Stimulated activated memory B cell treated with anti-CD40 and anti-IgM and Interleukin-4, amounts not matched to agents 10 μg/mL and 1 μg/mL and 100 μg/mL, for 72 hours (primary cell): ENCODE measurements at regions not wholly inside any gene's neighbourhood (a gene's known extent, or its start where the extent isn't known, plus 50 kb on each side); places are given as distances from the start of the nearest gene placed in this dataset.
A peak's percentile ranks its signal among the peaks of the same experiment; 100 is the strongest.
"Not testable (repeated sequence)": the region's sequence is repeated elsewhere in the genome, so short reads cannot be mapped to it uniquely, and the experiment has no call there.

Source experiments
- ATAC-seq: fragments of 150-1000 bp; cut with Tn5 transposase; 2 replicates; pipeline ENCODE4 v1.10.0; 2021
- H3K27ac Mint-ChIP-seq: one replicate; pipeline ENCODE4 v1.8.0; 2022; ENCODE audit warnings: mild to moderate bottlenecking, mixed read lengths
- H3K27me3 Mint-ChIP-seq: one replicate; pipeline ENCODE4 v1.8.0; 2022; ENCODE audit warnings: mixed read lengths
- H3K36me3 Mint-ChIP-seq: one replicate; pipeline ENCODE4 v1.8.0; 2022; ENCODE audit warnings: mixed read lengths
- H3K4me1 Mint-ChIP-seq: one replicate; pipeline ENCODE4 v1.8.0; 2022; ENCODE audit warnings: mixed read lengths
- H3K4me3 Mint-ChIP-seq: one replicate; pipeline ENCODE4 v1.8.0; 2022; ENCODE audit warnings: mild to moderate bottlenecking, moderate library complexity, mixed read lengths
- H3K9me3 Mint-ChIP-seq: one replicate; pipeline ENCODE4 v1.8.0; 2022; ENCODE audit warnings: mixed read lengths

DNA sequence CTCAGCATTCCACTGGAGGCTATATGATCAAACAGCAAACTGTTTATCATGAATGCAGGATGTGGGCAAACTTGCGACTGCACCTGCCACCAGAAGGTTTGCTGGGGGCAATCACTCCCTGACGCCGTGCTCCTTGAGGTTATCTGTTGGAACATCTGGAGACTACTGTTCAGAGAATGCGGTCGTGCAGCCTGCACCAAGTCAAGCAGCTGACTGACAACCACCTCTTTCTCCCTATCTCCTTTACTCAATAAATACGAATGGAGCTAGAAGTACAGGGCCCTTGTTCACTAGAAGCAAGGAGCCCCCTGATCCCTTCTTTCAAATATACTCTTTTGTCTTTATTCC, 2101.2 kb downstream of the TP53TG3F start:
- no peaks in the 10 kb centered on the region for H3K27me3 Mint-ChIP-seq
- H3K4me1 Mint-ChIP-seq = no peaks in the 10 kb centered on the region
- H3K9me3 Mint-ChIP-seq = no peaks in the 10 kb centered on the region
- no peak overlapping the region for H3K27ac Mint-ChIP-seq
- ATAC-seq = no peak
- no peak overlapping the region for H3K4me3 Mint-ChIP-seq
- H3K36me3 Mint-ChIP-seq = no peaks in the 10 kb centered on the region

DNA sequence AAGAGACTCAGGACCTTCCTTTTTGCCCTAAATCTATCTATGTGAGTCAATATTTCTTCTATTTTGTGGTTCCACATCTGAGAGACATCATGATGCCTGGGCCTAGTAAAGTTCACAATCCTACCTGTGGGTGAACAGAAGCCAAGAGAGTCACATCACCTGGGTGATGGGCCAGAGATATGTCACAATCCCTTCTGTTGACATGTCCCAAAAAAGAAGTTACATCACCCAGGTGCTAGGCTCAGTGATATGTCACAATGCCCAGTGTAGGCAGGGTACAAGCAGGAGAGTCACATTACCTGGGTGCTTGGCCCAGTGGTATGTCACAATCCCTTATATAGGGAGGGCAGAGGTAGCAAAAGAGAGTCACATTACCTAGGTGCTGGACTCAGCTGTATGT, 2101.9 kb downstream of the TP53TG3F start:
- H3K4me1 Mint-ChIP-seq = no peaks in the 10 kb centered on the region
- ATAC-seq = no peak
- H3K4me3 Mint-ChIP-seq = no peak overlapping the region
- no peaks in the 10 kb centered on the region for H3K9me3 Mint-ChIP-seq
- H3K36me3 Mint-ChIP-seq = no peaks in the 10 kb centered on the region
- H3K27me3 Mint-ChIP-seq = no peaks in the 10 kb centered on the region
- no peak overlapping the region for H3K27ac Mint-ChIP-seq

DNA sequence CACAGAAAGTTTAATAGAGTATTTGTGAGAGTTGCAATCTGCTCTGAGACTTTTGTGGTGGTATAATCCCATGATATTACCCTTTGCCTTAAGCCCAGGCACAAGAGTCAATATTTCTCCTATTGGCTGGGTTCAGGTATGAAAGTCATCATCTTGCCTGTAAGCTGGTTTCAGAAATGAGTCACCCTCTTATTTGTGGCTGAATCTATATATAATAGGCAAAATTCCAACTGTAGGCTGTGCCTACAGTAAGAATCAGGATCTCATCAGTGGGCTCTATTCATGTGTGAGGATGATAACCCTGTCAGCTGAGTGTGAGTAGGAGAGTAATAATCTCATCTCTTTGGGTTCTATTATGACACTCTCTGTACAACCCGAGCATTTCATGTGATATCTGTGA, 2103.1 kb downstream of the TP53TG3F start:
- Mint-ChIP-seq H3K36me3 (no peaks in the 10 kb centered on the region), H3K4me1 (no peaks in the 10 kb centered on the region), H3K27ac (no peak overlapping the region), H3K9me3 (no peaks in the 10 kb centered on the region), H3K27me3 (no peaks in the 10 kb centered on the region), H3K4me3 (no peak overlapping the region)
- no peak for ATAC-seq

DNA sequence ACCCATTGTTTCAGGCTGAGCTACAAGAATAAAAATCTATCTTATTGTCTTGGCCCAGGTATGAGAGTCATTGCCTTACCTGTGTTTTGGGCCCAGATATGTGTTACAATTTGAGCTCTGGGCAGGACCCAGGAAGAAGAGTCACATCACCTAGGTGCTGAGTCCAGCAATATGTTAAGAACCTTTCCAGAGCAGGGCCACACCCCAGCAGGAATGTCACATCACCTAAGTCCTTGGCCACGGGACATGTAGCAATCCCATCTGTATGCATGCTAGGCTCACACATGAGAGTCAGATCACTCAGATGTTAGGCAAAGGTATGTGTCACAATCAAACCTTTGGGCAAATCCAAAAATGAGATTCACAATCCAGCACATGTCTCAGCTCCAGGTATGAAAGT, 2103.5 kb downstream of the TP53TG3F start:
- Mint-ChIP-seq H3K36me3 (no peaks in the 10 kb centered on the region), H3K4me1 (no peaks in the 10 kb centered on the region), H3K4me3 (no peak overlapping the region), H3K27ac (no peak overlapping the region), H3K9me3 (no peaks in the 10 kb centered on the region), H3K27me3 (no peaks in the 10 kb centered on the region)
- ATAC-seq = no peak

DNA sequence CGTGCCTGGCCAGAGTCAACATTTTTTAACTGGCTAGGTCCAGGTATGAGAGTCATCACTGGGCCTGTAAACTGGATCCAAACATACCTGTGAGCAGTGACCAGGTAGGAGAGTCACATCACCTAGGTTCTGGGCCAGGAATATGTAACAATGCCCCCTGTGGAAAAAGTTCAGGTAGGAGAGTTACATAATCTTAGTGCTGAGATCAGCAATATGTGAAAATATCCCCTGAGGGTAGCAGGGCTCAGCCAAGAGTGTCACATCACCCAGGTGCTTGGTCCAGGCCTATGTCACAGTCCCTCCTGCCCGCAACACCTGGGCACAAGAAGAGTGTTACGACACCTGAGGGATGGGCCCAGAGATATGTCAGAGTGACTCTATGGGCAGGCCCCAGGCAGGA, 2104.7 kb downstream of the TP53TG3F start:
- H3K9me3 Mint-ChIP-seq = no peaks in the 10 kb centered on the region
- no peak overlapping the region for H3K4me3 Mint-ChIP-seq
- no peak for ATAC-seq
- H3K4me1 Mint-ChIP-seq = no peaks in the 10 kb centered on the region
- no peaks in the 10 kb centered on the region for H3K27me3 Mint-ChIP-seq
- no peaks in the 10 kb centered on the region for H3K36me3 Mint-ChIP-seq
- H3K27ac Mint-ChIP-seq = no peak overlapping the region

DNA sequence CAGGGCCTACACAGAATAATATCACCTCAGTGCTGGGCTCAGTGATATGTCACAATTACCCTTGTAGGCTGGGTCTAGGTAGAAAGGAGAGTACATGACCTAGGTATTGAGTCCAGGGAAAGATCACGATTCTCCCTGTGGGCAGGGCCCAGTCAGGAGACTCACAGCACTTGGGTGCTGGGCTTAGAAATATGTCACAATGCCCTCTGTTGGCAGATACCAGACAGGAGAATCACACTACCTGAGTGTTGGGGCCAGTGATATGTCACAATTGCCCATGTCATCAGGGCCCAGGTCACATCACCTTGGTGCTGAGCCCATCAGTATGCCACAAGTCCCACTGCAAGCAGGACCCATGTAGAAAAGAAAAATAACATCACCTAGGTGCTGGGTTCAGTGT, 2105.5 kb downstream of the TP53TG3F start:
- Mint-ChIP-seq H3K9me3 (no peaks in the 10 kb centered on the region), H3K4me1 (no peaks in the 10 kb centered on the region), H3K27me3 (no peaks in the 10 kb centered on the region), H3K36me3 (no peaks in the 10 kb centered on the region), H3K4me3 (no peak overlapping the region), H3K27ac (no peak overlapping the region)
- ATAC-seq = no peak

DNA sequence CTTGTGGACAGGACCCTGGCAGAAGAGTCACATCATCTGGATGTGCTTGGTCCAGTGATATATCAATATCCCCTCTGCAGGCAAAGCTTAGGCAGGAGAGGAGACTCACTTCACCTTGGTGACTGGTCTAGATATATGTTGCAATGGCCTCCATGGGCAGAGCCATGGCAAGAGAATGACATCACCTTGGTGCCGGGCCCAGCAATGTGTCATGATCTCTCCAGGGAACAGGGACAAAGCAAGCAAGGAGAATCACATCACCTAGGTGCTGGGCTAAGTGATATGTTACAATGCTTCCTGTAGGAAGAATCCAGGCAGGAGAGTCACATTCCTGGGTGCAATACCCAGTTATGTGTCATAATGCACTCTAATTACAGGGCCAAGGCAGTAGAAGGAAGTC, 2106.2 kb downstream of the TP53TG3F start:
- no peaks in the 10 kb centered on the region for H3K4me1 Mint-ChIP-seq
- no peaks in the 10 kb centered on the region for H3K36me3 Mint-ChIP-seq
- H3K27me3 Mint-ChIP-seq = no peaks in the 10 kb centered on the region
- H3K4me3 Mint-ChIP-seq = no peak overlapping the region
- ATAC-seq = no peak
- H3K9me3 Mint-ChIP-seq = no peaks in the 10 kb centered on the region
- H3K27ac Mint-ChIP-seq = no peak overlapping the region

DNA sequence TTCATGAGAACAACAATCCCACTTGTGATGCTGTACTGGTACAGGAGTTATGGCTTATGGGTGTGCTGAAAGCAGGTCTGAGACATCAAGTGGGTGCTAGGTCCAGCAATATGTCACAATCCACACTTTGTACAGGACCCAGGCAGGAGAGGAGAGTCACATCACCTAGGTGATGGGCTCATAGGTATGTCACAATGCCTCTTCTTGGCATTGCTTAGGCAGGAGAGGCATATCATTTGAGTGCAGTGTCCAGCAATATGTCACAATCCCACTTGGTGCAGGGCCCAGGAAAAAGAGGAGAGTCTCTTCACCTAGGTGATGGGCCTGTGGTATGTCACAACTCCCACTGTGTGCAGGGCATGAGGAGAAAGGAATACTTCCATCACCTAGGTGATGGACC, 2110.0 kb downstream of the TP53TG3F start:
- Mint-ChIP-seq H3K4me3 (no peak overlapping the region), H3K36me3 (no peaks in the 10 kb centered on the region), H3K9me3 (peaks cover 8% of the 10 kb centered on the region), H3K27ac (no peak overlapping the region), H3K27me3 (no peaks in the 10 kb centered on the region), H3K4me1 (no peaks in the 10 kb centered on the region)
- ATAC-seq = no peak

DNA sequence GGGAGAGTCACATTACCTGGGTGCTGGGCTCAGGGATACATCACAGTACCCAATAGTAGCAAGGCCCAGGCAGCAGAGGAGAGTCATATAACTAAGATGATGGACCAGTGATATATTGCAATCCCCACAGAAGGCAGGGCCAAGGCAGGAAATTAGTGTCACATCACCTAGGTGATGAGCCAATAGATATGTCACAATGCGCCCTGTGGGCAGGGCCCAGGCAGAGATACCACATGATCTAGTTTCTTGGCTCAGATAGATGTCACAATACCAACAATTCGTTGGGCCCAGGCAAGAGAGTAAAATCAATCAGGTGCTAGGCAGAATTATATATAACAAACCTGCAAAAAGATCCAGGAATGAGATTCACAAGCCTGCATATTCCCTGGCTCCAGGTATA, 2111.5 kb downstream of the TP53TG3F start:
- Mint-ChIP-seq H3K9me3 (peaks cover 13% of the 10 kb centered on the region), H3K4me3 (no peak overlapping the region), H3K27me3 (no peaks in the 10 kb centered on the region), H3K27ac (no peak overlapping the region), H3K4me1 (no peaks in the 10 kb centered on the region), H3K36me3 (no peaks in the 10 kb centered on the region)
- ATAC-seq = no peak

DNA sequence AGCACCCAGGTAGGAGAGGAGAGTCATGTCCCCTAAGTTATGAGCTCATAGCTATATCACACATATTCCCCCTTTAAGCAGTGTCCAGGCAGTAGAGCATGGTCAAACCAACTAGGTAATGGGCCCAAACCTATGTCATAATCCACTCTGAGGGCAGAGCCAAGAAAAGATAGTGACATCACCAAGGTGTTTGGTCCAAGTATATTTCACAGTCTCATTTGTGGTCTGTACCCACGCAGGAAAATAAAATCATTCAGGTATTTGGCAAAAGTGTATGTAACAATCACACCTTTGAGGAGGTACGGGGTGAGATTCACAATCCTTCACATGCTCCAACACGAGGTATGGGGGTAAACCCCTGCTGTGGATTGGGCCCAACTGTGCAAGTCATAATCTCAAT, 2112.8 kb downstream of the TP53TG3F start:
- Mint-ChIP-seq H3K4me3 (no peak overlapping the region), H3K4me1 (no peaks in the 10 kb centered on the region), H3K27me3 (no peaks in the 10 kb centered on the region), H3K27ac (no peak overlapping the region), H3K36me3 (no peaks in the 10 kb centered on the region), H3K9me3 (peaks cover 17% of the 10 kb centered on the region)
- no peak for ATAC-seq

DNA sequence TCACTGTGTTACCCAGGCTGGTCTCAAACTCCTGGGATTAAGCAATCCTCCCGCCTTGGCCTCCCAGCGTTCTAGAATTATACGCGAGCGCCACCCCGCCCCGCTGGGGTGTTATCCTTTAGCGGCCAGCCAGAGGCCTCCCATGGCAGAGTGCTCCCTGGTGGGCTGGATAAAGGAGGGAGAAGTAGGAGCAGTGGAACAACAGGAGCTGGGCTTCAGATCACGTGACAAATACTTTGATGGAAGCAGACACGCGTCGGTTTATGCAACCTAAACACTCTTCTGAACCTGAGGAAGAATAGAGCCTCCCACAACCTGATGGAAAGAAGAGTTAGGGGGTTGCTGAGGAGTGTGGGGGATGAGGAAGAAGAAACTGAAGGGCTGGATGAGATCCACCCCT, 2114.0 kb downstream of the TP53TG3F start:
- no peaks in the 10 kb centered on the region for H3K27me3 Mint-ChIP-seq
- H3K27ac Mint-ChIP-seq = no peak overlapping the region
- H3K9me3 Mint-ChIP-seq = peaks cover 17% of the 10 kb centered on the region
- H3K4me1 Mint-ChIP-seq = no peaks in the 10 kb centered on the region
- no peaks in the 10 kb centered on the region for H3K36me3 Mint-ChIP-seq
- ATAC-seq = no peak
- H3K4me3 Mint-ChIP-seq = no peak overlapping the region

DNA sequence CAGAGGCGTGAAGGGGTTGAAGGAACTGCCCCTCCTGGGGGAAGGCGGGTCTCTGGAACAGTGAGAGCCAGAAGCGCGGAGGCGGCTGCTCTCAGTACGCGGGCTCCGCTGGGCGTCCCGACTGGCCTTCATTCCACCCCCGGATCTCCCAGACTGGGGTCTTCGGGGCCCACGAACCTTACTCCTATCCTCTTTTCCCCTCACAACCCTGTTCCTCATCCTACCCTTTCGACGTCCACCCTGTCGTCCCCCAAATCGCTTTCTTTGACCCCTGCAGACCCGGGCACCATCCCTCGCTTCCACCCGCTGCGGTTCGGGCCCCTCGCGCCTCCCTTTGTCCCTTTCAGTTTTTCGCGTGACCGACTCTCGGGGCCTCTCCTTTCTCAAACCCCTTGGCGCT, 2114.6 kb downstream of the TP53TG3F start:
- no peak for ATAC-seq
- no peaks in the 10 kb centered on the region for H3K36me3 Mint-ChIP-seq
- peaks cover 17% of the 10 kb centered on the region for H3K9me3 Mint-ChIP-seq
- H3K4me1 Mint-ChIP-seq = no peaks in the 10 kb centered on the region
- H3K4me3 Mint-ChIP-seq = no peak overlapping the region
- no peaks in the 10 kb centered on the region for H3K27me3 Mint-ChIP-seq
- H3K27ac Mint-ChIP-seq = no peak overlapping the region

DNA sequence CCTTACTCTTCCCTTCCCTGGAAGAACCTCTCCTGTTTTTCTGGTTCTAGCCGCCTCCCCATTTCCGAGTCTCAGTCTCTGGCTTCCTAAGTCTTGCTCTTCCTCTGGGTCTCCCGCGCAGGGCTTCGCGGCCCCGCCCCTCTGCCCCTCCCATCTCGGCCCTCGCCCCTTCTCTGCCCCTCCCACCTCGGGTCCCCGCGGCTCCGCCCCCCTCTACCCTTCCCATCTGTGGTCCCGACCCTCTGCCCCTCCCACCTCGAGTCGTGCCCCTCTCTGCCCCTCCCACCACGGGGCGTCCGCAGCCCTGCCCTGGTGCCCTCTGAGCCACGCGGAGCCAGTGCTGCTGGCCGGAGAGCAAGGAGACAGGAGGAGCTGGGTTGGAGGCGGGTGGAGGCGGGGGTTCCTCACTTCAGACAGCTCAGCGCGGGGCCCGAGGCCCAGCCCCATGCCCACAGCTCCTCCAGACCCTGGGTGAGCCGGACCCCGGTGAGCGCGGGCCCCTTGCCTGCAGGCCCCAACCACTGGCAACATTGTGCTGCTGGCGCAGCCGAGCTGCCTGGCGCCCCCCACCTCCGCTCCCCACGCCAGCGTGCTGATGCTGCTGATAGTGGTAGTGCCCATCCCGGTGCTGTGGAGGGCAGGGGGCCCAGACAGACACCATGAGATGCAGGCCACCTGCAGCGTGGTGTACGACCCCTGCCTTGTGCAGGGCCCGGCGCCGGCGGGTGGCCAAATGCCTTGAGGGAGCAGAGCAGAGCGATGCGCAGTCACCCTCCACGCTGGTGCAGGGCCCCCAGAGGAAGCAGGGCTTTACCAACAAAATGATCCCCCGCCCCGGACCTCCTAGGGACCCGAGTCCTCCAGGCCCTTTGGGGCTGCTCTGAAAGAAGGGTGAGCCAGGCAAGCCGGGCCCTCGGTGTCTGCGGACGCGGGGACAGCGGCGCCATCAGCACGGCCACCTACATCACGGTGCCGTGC, 2115.3 kb downstream of the TP53TG3F start:
- H3K9me3 Mint-ChIP-seq = peaks cover 17% of the 10 kb centered on the region
- H3K4me1 Mint-ChIP-seq = no peaks in the 10 kb centered on the region
- no peaks in the 10 kb centered on the region for H3K36me3 Mint-ChIP-seq
- H3K27me3 Mint-ChIP-seq = no peaks in the 10 kb centered on the region
- H3K27ac Mint-ChIP-seq = no peak overlapping the region
- no peak overlapping the region for H3K4me3 Mint-ChIP-seq
- peak; percentile 40 for ATAC-seq

DNA sequence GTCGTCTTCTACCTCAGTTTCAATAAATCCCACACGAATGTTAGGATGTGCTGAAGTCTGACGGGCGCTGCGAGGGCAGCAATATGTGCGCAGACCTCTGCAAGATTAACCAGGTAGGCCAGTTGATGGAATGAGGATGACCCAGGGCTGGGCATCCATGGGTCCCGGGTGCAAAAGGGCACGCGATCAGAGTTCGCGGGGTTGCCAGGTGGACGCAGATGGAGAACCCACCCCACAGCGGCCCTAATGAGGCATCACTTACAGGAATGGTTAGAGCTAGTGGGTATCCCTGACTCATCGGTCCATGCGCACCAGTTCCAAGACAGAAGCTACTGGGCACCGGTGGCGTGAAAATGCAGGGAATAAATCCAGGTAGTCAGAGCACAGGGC, 2116.0 kb downstream of the TP53TG3F start:
- Mint-ChIP-seq H3K4me3 (no peak overlapping the region), H3K9me3 (peaks cover 17% of the 10 kb centered on the region), H3K27me3 (no peaks in the 10 kb centered on the region), H3K36me3 (no peaks in the 10 kb centered on the region), H3K27ac (no peak overlapping the region), H3K4me1 (no peaks in the 10 kb centered on the region)
- no peak for ATAC-seq

DNA sequence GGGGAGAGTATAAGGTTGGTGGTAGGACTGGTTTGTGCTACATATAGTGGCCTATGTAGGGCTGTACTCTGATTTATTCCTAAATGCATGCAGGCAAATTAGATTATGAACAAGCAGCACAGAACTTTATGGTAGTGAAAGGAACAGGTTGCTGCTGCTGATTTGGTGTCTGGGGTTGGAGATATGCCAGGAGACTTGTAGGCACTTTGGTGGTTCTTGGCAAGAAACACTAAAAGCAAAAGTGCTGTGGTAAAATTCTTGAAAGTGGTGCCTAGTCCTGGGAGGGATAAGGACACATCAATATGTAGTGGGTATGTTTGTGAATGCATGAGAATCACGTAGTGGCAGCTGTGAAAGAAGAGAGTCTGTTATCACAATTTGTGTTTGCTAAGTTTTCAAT, 2126.0 kb downstream of the TP53TG3F start:
- ATAC-seq = no peak
- no peaks in the 10 kb centered on the region for H3K4me1 Mint-ChIP-seq
- H3K4me3 Mint-ChIP-seq = no peak overlapping the region
- H3K27ac Mint-ChIP-seq = no peak overlapping the region
- no peaks in the 10 kb centered on the region for H3K36me3 Mint-ChIP-seq
- no peaks in the 10 kb centered on the region for H3K27me3 Mint-ChIP-seq
- H3K9me3 Mint-ChIP-seq = peaks cover 6% of the 10 kb centered on the region

DNA sequence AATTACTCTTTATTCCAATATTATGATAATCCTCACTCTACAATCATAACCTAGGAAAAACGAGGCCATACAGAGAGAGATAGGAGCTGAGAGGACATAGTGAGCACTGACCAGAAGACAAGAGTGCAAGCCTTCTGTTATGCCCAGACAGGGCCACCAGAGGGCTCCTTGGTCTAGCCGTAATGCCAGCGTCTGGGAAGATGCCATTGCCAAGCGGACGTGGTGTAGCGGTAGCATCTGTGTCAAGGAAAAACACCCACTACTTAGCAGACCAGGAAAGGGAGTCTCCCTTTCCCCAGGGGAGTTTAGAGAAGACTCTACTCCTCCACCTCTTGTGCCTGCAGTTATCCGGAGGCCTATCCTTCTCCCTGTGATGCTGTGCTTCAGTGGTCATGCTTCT, 2131.5 kb downstream of the TP53TG3F start:
- H3K4me1 Mint-ChIP-seq, H3K9me3 Mint-ChIP-seq: not testable (repeated sequence)

More for the DNA sequence above, 2131.5 kb downstream of the TP53TG3F start:
- not testable (repeated sequence) for H3K27ac Mint-ChIP-seq, H3K4me3 Mint-ChIP-seq, ATAC-seq, H3K27me3 Mint-ChIP-seq, H3K36me3 Mint-ChIP-seq
